Tibial artery (tissue), 4 donors: ENCODE measurements at regions not wholly inside any gene's neighbourhood (a gene's known extent, or its start where the extent isn't known, plus 50 kb on each side); places are given as distances from the start of the nearest gene placed in this dataset.

Experiments used
- DNase-seq, 2 donors: peaks; one replicate each; pipeline ENCODE4 v3.0.0-alpha.2; 2019
- H3K27ac ChIP-seq, 2 donors: fragments of 200-600 bp; sonication (generic) in 1 of 2; 1 replicate in 1 of 2; 2 replicates in 1 of 2; pipeline ENCODE4 v1.5.1; 2018 to 2019; ENCODE audit warnings: mild to moderate bottlenecking in 1 of 2
- H3K27me3 ChIP-seq, 2 donors: fragments of 200-600 bp; sonication (generic) in 1 of 2; one replicate each; pipeline versions ENCODE4 v1.5.1 to v1.6.0; 2016 to 2019
- H3K36me3 ChIP-seq, 3 donors: fragments of 200-600 bp; sonication (generic) in 2 of 3; one replicate each; pipeline ENCODE4 v1.5.1; 2016 to 2019; ENCODE audit warnings: mild to moderate bottlenecking in 2 of 3
- H3K4me1 ChIP-seq, 4 donors: fragments of 200-600 bp; sonication (generic) in 2 of 4; 1 replicate in 3 of 4; 2 replicates in 1 of 4; pipeline ENCODE4 v1.5.1; 2016 to 2019
- H3K4me3 ChIP-seq, 2 donors: fragments of 200-600 bp; sonication (generic) in 1 of 2; 1 replicate in 1 of 2; 2 replicates in 1 of 2; pipeline ENCODE4 v1.5.1; 2018 to 2019; ENCODE audit warnings: mild to moderate bottlenecking in 2 of 2
- H3K9me3 ChIP-seq, 3 donors: fragments of 200-600 bp; sonication (generic) in 1 of 3; one replicate each; pipeline ENCODE4 v1.5.1; 2016 to 2019
- CTCF ChIP-seq, 2 experiments: fragments of 200-600 bp in 1 of 2; fragments of 450-650 bp in 1 of 2; IDR thresholded peaks; one replicate each; pipeline ENCODE4 v1.5.1; 2017 to 2019; ENCODE audit warnings: antibody characterized with exemption in 2 of 2, mild to moderate bottlenecking in 1 of 2, moderate library complexity in 1 of 2
- intact Hi-C: fragments of 100-400 bp; cut with DNase I; formaldehyde crosslinking; loops from one replicate; pipeline ENCODE4 v1.15.0; 2023; ENCODE audit warnings: low total_unique reads

GRCh38 chr13:72462166-72462565, 265.3 kb downstream of the MZT1 start:
- intact Hi-C loops, result no loop called here
- H3K27me3 ChIP-seq, result no peaks in the 10 kb centered on the region
- no peaks in the 10 kb centered on the region for H3K36me3 ChIP-seq
- H3K27ac ChIP-seq, result no peak overlapping the region
- H3K4me1 ChIP-seq, result no peaks in the 10 kb centered on the region
- no peak for DNase-seq
- no peaks in the 10 kb centered on the region for H3K9me3 ChIP-seq
- H3K4me3 ChIP-seq, result no peak overlapping the region
- no peak for TF ChIP-seq CTCF (IDR thresholded peaks at IDR 0.05)

GRCh38 chr13:72458701-72459100, 268.7 kb downstream of the MZT1 start:
- Histone ChIP-seq H3K27ac (no peak overlapping the region), H3K27me3 (no peaks in the 10 kb centered on the region), H3K4me1 (no peaks in the 10 kb centered on the region), H3K4me3 (no peak overlapping the region), H3K9me3 (no peaks in the 10 kb centered on the region), H3K36me3 (no peaks in the 10 kb centered on the region)
- intact Hi-C loops, result no loop called here
- DNase-seq, result no peak
- TF ChIP-seq CTCF (IDR thresholded peaks at IDR 0.05), result no peak

- H3K4me1 ChIP-seq, result no peaks in the 10 kb centered on the region
- DNase-seq, result no peak
Observed at GRCh38 chr13:72457151-72457550, 270.3 kb downstream of the MZT1 start.

GRCh38 chr13:72456486-72456885, 270.9 kb downstream of the MZT1 start:
- no peak for TF ChIP-seq CTCF (IDR thresholded peaks at IDR 0.05)
- Histone ChIP-seq H3K4me1 (no peaks in the 10 kb centered on the region), H3K27me3 (no peaks in the 10 kb centered on the region), H3K4me3 (no peak overlapping the region), H3K27ac (no peak overlapping the region), H3K36me3 (no peaks in the 10 kb centered on the region), H3K9me3 (no peaks in the 10 kb centered on the region)
- intact Hi-C loops, result no loop called here
- DNase-seq, result no peak

More at GRCh38 chr13:72457151-72457550, 270.3 kb downstream of the MZT1 start:
- H3K27me3 ChIP-seq, result no peaks in the 10 kb centered on the region
- intact Hi-C loops, result no loop called here
- no peaks in the 10 kb centered on the region for H3K36me3 ChIP-seq
- TF ChIP-seq CTCF (IDR thresholded peaks at IDR 0.05), result no peak
- H3K4me3 ChIP-seq, result no peak overlapping the region
- no peak overlapping the region for H3K27ac ChIP-seq
- H3K9me3 ChIP-seq, result no peaks in the 10 kb centered on the region

GRCh38 chr13:72453161-72453560, 274.3 kb downstream of the MZT1 start:
- TF ChIP-seq CTCF (IDR thresholded peaks at IDR 0.05), result no peak
- Histone ChIP-seq H3K4me1 (no peaks in the 10 kb centered on the region), H3K27ac (no peak overlapping the region), H3K4me3 (no peak overlapping the region), H3K9me3 (no peaks in the 10 kb centered on the region), H3K36me3 (no peaks in the 10 kb centered on the region), H3K27me3 (no peaks in the 10 kb centered on the region)
- DNase-seq, result no peak
- intact Hi-C loops, result no loop called here

- Histone ChIP-seq H3K36me3 (no peaks in the 10 kb centered on the region), H3K4me1 (no peaks in the 10 kb centered on the region), H3K4me3 (no peak overlapping the region), H3K27me3 (no peaks in the 10 kb centered on the region), H3K27ac (no peak overlapping the region), H3K9me3 (no peaks in the 10 kb centered on the region)
- no peak for DNase-seq
- TF ChIP-seq CTCF (IDR thresholded peaks at IDR 0.05), result no peak
- intact Hi-C loops, result no loop called here
Observed at GRCh38 chr13:72448082-72448481, 279.3 kb downstream of the MZT1 start.
